Endothelial cell of umbilical vein (primary cell): ENCODE measurements at regions not wholly inside any gene's neighbourhood (a gene's known extent, or its start where the extent isn't known, plus 50 kb on each side); places are given as distances from the start of the nearest gene placed in this dataset.

Experiments used
- BruUV-seq: library from RNA; stranded (reverse); fragments of 400-500 nt; replicated peaks from 2 replicates; lab custom pipeline; 2021; lab: Mats Ljungman, UMichigan
- CTCF ChIA-PET: fragments of 300-600, 350-600 bp; sonication (Branson Sonifier 250); formaldehyde crosslinking; loops from one replicate; lab custom pipeline; 2021; ENCODE audit warnings: antibody characterized with exemption, inconsistent platforms; lab: Charles Lee
- POLR2A ChIA-PET: fragments of 300-600, 350-600 bp; sonication (Branson Sonifier 250); formaldehyde crosslinking; loops from one replicate; lab custom pipeline; 2021; ENCODE audit warnings: antibody characterized with exemption, inconsistent platforms; lab: Charles Lee
- DNase-seq: peaks from one replicate; pipeline ENCODE4 v3.0.0-alpha.2; 2011; ENCODE audit warnings: low read depth, low spot score
- FAIRE-seq: peaks from 2 replicates; lab custom pipeline; 2011; peaks lifted over from hg19 to GRCh38; lab: Jason Lieb, UNC
- H2AFZ ChIP-seq: 2 replicates; pipeline ENCODE4 v1.6.0; 2012; ENCODE audit warnings: low read depth, low read length, control low read depth, inconsistent platforms
- H3K27ac ChIP-seq: 2 replicates; pipeline ENCODE4 v1.5.1; 2011; ENCODE audit warnings: low read depth, mild to moderate bottlenecking, control low read depth, low read length, moderate library complexity; ENCODE audit not compliant: insufficient read depth
- H3K27me3 ChIP-seq, 2 experiments: 2 replicates each; pipeline versions ENCODE4 v1.6.0 to v1.6.1; 2011; ENCODE audit warnings: low read length in 2 of 2, mixed read lengths in 1 of 2; ENCODE audit not compliant: control insufficient read depth in 2 of 2, insufficient read depth in 2 of 2
- H3K36me3 ChIP-seq, 2 experiments: 2 replicates in 1 of 2; 3 replicates in 1 of 2; pipeline ENCODE4 v1.5.1; 2011; ENCODE audit warnings: low read length in 2 of 2, mild to moderate bottlenecking in 1 of 2, moderate library complexity in 1 of 2; ENCODE audit not compliant: control insufficient read depth in 2 of 2, insufficient read depth in 2 of 2; ENCODE audit errors: extremely low read depth in 1 of 2
- H3K4me1 ChIP-seq: 3 replicates; pipeline ENCODE4 v1.5.1; 2011; ENCODE audit warnings: mild to moderate bottlenecking, low read length; ENCODE audit not compliant: control insufficient read depth, insufficient read depth; ENCODE audit errors: extremely low read depth
- H3K4me2 ChIP-seq: 2 replicates; pipeline ENCODE4 v1.6.1; 2011; ENCODE audit warnings: low read length, control low read depth, mixed read lengths; ENCODE audit not compliant: insufficient read depth
- H3K4me3 ChIP-seq, 3 experiments: fragments of 200-600 bp in 1 of 3; sonication (generic), shearing (Covaris generic) in 1 of 3; replicated peaks in 1 of 3; 2 replicates each; pipeline ENCODE4 v1.5.1; 2011 to 2016; ENCODE audit warnings: control low read depth in 3 of 3, low read length in 3 of 3, mild to moderate bottlenecking in 2 of 3, inconsistent platforms in 1 of 3, low read depth in 1 of 3, moderate library complexity in 1 of 3; ENCODE audit not compliant: insufficient read depth in 1 of 3
- H3K79me2 ChIP-seq: 2 replicates; pipeline ENCODE4 v1.6.0; 2012; ENCODE audit warnings: low read length, inconsistent platforms; ENCODE audit not compliant: control insufficient read depth, insufficient read depth
- H3K9ac ChIP-seq: replicated peaks from 2 replicates; pipeline ENCODE3; 2011; ENCODE audit warnings: low read length, control low read depth; ENCODE audit not compliant: insufficient read depth; ENCODE audit errors: extremely low read depth
- H3K9me1 ChIP-seq: replicated peaks from 3 replicates; pipeline ENCODE4 v1.6.0; 2011; ENCODE audit warnings: mild to moderate bottlenecking, low read length; ENCODE audit not compliant: control insufficient read depth, insufficient read depth; ENCODE audit errors: extremely low read depth
- H3K9me3 ChIP-seq: replicated peaks from 2 replicates; pipeline ENCODE4 v1.5.1; 2012; ENCODE audit warnings: low read length, inconsistent platforms; ENCODE audit not compliant: control insufficient read depth, insufficient read depth
- H4K20me1 ChIP-seq: replicated peaks from 2 replicates; pipeline ENCODE3; 2011; ENCODE audit warnings: mild to moderate bottlenecking, low read length; ENCODE audit not compliant: control insufficient read depth, insufficient read depth; ENCODE audit errors: extremely low read depth
- EZH2 ChIP-seq: IDR thresholded peaks from 2 replicates; pipeline ENCODE4 v1.6.1; 2012; ENCODE audit warnings: borderline replicate concordance, low read depth, mild to moderate bottlenecking, moderate library complexity, low read length, inconsistent platforms; ENCODE audit not compliant: severe bottlenecking
- FOS ChIP-seq: IDR thresholded peaks from 2 replicates; pipeline ENCODE4 v1.6.1; 2011; ENCODE audit warnings: mild to moderate bottlenecking, low read length, moderate library complexity, borderline replicate concordance; ENCODE audit not compliant: insufficient read depth
- GATA2 ChIP-seq: IDR thresholded peaks from 2 replicates; pipeline ENCODE4 v1.7.0; 2011; ENCODE audit warnings: low read depth, mild to moderate bottlenecking, moderate library complexity, mixed read lengths, low read length; ENCODE audit not compliant: insufficient read length, insufficient read depth
- JUN ChIP-seq: IDR thresholded peaks from 2 replicates; pipeline ENCODE4 v1.6.1; 2011; ENCODE audit warnings: borderline replicate concordance, low read depth; ENCODE audit not compliant: insufficient read length, insufficient read depth
- MYC ChIP-seq: IDR thresholded peaks from one replicate; pipeline ENCODE4 v1.6.1; 2011; ENCODE audit warnings: mild to moderate bottlenecking, low read depth, low read length
- POLR2A ChIP-seq: IDR thresholded peaks from 2 replicates; pipeline ENCODE4 v1.6.1; 2012; ENCODE audit warnings: low read depth, mild to moderate bottlenecking, control low read depth, low read length
- POLR2AphosphoS5 ChIP-seq: IDR thresholded peaks from 2 replicates; pipeline ENCODE4 v1.6.1; 2012; ENCODE audit warnings: low read depth, mild to moderate bottlenecking, control low read depth, low read length, moderate library complexity; ENCODE audit not compliant: insufficient read depth
- dilution Hi-C: fragments of 300-500 bp; cut with MboI; formaldehyde crosslinking; loops from one replicate; pipeline ENCODE4 v1.15.0; 2019; ENCODE audit warnings: low sequenced_read_pairs; ENCODE audit not compliant: extremely low pct_ligation_motif_present
- intact Hi-C: fragments of 100-400 bp; cut with micrococcal nuclease; formaldehyde crosslinking; loops from one replicate; pipeline ENCODE4 v1.10.0; 2022
- TF ChIP-seq, protein P1 (sequence below), 2 donors: IDR thresholded peaks; 1 replicate in 1 of 2; 2 replicates in 1 of 2; pipeline ENCODE4 v1.5.1; 2011; ENCODE audit warnings: low read length in 2 of 2, mild to moderate bottlenecking in 2 of 2, moderate library complexity in 2 of 2, control low read depth in 1 of 2, inconsistent platforms in 1 of 2, low read depth in 1 of 2; ENCODE audit not compliant: insufficient read depth in 1 of 2; ENCODE audit errors: extremely low read depth in 1 of 2
- TF ChIP-seq, protein P2 (sequence below): IDR thresholded peaks from 2 replicates; pipeline ENCODE4 v1.6.1; 2011; ENCODE audit not compliant: insufficient read depth, insufficient read length

DNA sequence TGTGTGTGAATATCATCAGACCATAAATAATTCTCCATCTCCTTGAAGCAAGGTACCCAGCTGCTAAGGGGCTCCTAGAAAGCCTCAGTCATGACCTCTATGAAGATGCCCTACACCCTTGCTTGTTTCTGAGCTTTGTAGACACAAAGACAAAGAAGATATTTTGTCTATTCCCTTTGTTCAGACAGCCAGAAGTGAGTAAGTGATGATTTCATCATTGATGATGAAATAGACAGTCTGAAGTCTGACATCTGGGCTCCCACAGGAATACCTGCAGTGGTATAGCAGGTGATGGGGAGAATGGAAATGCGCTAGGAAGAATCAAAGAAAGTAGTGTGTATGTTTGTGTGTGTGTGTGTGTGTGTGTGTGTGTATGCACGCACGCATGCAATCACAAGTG, 82.2 kb upstream of the DPT start:
- Histone ChIP-seq H3K9me3 (no peaks in the 10 kb centered on the region), H3K36me3 (no peaks in the 10 kb centered on the region), H3K9me1 (no peaks in the 10 kb centered on the region), H3K27me3 (no peaks in the 10 kb centered on the region), H3K79me2 (no peaks in the 10 kb centered on the region), H3K4me1 (no peaks in the 10 kb centered on the region), H3K9ac (no peak overlapping the region), H4K20me1 (no peaks in the 10 kb centered on the region), H3K27ac (no peak overlapping the region), H3K4me2 (no peak overlapping the region), H2AFZ (no peak overlapping the region), H3K4me3 (no peak overlapping the region)
- dilution Hi-C loops (no loop called here), intact Hi-C loops (no loop called here)
- TF ChIP-seq MYC (no peak), POLR2A (no peak), EZH2 (no peak), POLR2AphosphoS5 (no peak), GATA2 (no peak), FOS (no peak), JUN (no peak)
- TF ChIP-seq, protein P1, sequence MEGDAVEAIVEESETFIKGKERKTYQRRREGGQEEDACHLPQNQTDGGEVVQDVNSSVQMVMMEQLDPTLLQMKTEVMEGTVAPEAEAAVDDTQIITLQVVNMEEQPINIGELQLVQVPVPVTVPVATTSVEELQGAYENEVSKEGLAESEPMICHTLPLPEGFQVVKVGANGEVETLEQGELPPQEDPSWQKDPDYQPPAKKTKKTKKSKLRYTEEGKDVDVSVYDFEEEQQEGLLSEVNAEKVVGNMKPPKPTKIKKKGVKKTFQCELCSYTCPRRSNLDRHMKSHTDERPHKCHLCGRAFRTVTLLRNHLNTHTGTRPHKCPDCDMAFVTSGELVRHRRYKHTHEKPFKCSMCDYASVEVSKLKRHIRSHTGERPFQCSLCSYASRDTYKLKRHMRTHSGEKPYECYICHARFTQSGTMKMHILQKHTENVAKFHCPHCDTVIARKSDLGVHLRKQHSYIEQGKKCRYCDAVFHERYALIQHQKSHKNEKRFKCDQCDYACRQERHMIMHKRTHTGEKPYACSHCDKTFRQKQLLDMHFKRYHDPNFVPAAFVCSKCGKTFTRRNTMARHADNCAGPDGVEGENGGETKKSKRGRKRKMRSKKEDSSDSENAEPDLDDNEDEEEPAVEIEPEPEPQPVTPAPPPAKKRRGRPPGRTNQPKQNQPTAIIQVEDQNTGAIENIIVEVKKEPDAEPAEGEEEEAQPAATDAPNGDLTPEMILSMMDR (IDR thresholded peaks at IDR 0.05; ENCODE audit: extremely low read depth in 1 of 2, insufficient read depth in 1 of 2, low read depth in 1 of 2, low read length in 2 of 2): no peak
- TF ChIP-seq, protein P2, sequence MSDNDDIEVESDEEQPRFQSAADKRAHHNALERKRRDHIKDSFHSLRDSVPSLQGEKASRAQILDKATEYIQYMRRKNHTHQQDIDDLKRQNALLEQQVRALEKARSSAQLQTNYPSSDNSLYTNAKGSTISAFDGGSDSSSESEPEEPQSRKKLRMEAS: no peak
- BruUV-seq: no TSS peak
- no peak for DNase-seq
- ChIA-PET CTCF (no interaction called here), POLR2A (no interaction called here)
- FAIRE-seq: no peak
